CD14-positive monocyte (primary cell): ENCODE measurements at regions not wholly inside any gene's neighbourhood (a gene's known extent, or its start where the extent isn't known, plus 50 kb on each side); places are given as distances from the start of the nearest gene placed in this dataset.

Source experiments
- DNase-seq, 3 donors: peaks; one replicate each; pipeline ENCODE4 v3.0.0-alpha.2; 2011 to 2022
- H2AFZ ChIP-seq: 2 replicates; pipeline ENCODE4 v1.6.0; 2012; ENCODE audit warnings: mild to moderate bottlenecking, low read depth, low read length, inconsistent platforms; ENCODE audit not compliant: insufficient read depth, poor library complexity, severe bottlenecking
- H3K27ac ChIP-seq, 2 donors: 1 replicate in 1 of 2; 2 replicates in 1 of 2; pipeline ENCODE4 v1.5.1; 2012 to 2013; ENCODE audit warnings: low read length in 2 of 2, control low read depth in 1 of 2, inconsistent platforms in 1 of 2, low read depth in 1 of 2, mild to moderate bottlenecking in 1 of 2
- H3K27me3 ChIP-seq, 2 donors: one replicate each; pipeline versions ENCODE4 v1.6.0 to v1.6.1; 2011 to 2013; ENCODE audit warnings: low read length in 2 of 2; ENCODE audit not compliant: control insufficient read depth in 2 of 2, insufficient read depth in 2 of 2
- H3K36me3 ChIP-seq, 2 donors: replicated peaks in 1 of 2; 1 replicate in 1 of 2; 2 replicates in 1 of 2; pipeline versions ENCODE4 v1.5.1 to v1.6.1; 2012 to 2013; ENCODE audit warnings: low read length in 2 of 2, control low read depth in 1 of 2, inconsistent platforms in 1 of 2, mild to moderate bottlenecking in 1 of 2; ENCODE audit not compliant: insufficient read depth in 2 of 2, control insufficient read depth in 1 of 2
- H3K4me1 ChIP-seq, 2 donors: 1 replicate in 1 of 2; 2 replicates in 1 of 2; pipeline versions ENCODE4 v1.5.1 to v1.6.1; 2012 to 2013; ENCODE audit warnings: low read length in 2 of 2, control low read depth in 1 of 2, inconsistent platforms in 1 of 2, mild to moderate bottlenecking in 1 of 2, moderate library complexity in 1 of 2; ENCODE audit not compliant: insufficient read depth in 2 of 2, control insufficient read depth in 1 of 2
- H3K4me2 ChIP-seq: replicated peaks from 2 replicates; pipeline ENCODE3; 2012; ENCODE audit warnings: low read length, moderate library complexity, mild to moderate bottlenecking; ENCODE audit not compliant: poor library complexity, severe bottlenecking; ENCODE audit errors: extremely low read depth
- H3K4me3 ChIP-seq, 3 experiments: fragments of 200-600 bp in 1 of 3; sonication (generic) in 1 of 3; replicated peaks in 1 of 3; 1 replicate in 2 of 3; 2 replicates in 1 of 3; pipeline ENCODE4 v1.5.1; 2011 to 2013; ENCODE audit warnings: low read length in 3 of 3, mild to moderate bottlenecking in 3 of 3, control low read depth in 2 of 3, low read depth in 2 of 3, inconsistent platforms in 1 of 3, moderate library complexity in 1 of 3
- H3K79me2 ChIP-seq: 2 replicates; pipeline ENCODE4 v1.6.0; 2012; ENCODE audit warnings: mild to moderate bottlenecking, control low read depth, inconsistent platforms, low read length, moderate library complexity; ENCODE audit not compliant: insufficient read depth
- H3K9ac ChIP-seq: 2 replicates; pipeline ENCODE4 v1.6.0; 2017; ENCODE audit warnings: low read length, mild to moderate bottlenecking; ENCODE audit not compliant: insufficient read depth, poor library complexity, severe bottlenecking
- H3K9me3 ChIP-seq, 2 donors: replicated peaks in 1 of 2; 1 replicate in 1 of 2; 2 replicates in 1 of 2; pipeline versions ENCODE4 v1.5.1 to v1.6.1; 2012 to 2013; ENCODE audit warnings: low read length in 2 of 2, control low read depth in 1 of 2; ENCODE audit not compliant: control insufficient read depth in 1 of 2, insufficient read depth in 1 of 2
- H4K20me1 ChIP-seq: 2 replicates; pipeline ENCODE4 v1.6.0; 2012; ENCODE audit warnings: mild to moderate bottlenecking, low read length, control low read depth, moderate library complexity; ENCODE audit not compliant: insufficient read depth
- H3K27ac Mint-ChIP-seq, 7 donors: one replicate each; pipeline ENCODE4 v1.8.0; 2020; ENCODE audit warnings: mild to moderate bottlenecking in 7 of 7, mixed read lengths in 7 of 7, moderate library complexity in 6 of 7, inconsistent platforms in 2 of 7
- H3K27me3 Mint-ChIP-seq, 3 donors: one replicate each; pipeline ENCODE4 v1.8.0; 2021 to 2022; ENCODE audit warnings: low read depth in 3 of 3, mild to moderate bottlenecking in 3 of 3, mixed read lengths in 3 of 3, moderate library complexity in 3 of 3, inconsistent platforms in 1 of 3
- H3K36me3 Mint-ChIP-seq, 2 donors: one replicate each; pipeline ENCODE4 v1.8.0; 2020; ENCODE audit warnings: mixed read lengths in 2 of 2, inconsistent platforms in 1 of 2, mild to moderate bottlenecking in 1 of 2
- H3K4me1 Mint-ChIP-seq: one replicate; pipeline ENCODE4 v1.8.0; 2020; ENCODE audit warnings: mild to moderate bottlenecking, mixed read lengths
- H3K4me3 Mint-ChIP-seq, 2 donors: one replicate each; pipeline ENCODE4 v1.8.0; 2020; ENCODE audit warnings: mild to moderate bottlenecking in 2 of 2, mixed read lengths in 2 of 2, moderate library complexity in 1 of 2
- H3K9me3 Mint-ChIP-seq, 7 donors: one replicate each; pipeline ENCODE4 v1.8.0; 2020 to 2022; ENCODE audit warnings: mixed read lengths in 7 of 7, mild to moderate bottlenecking in 6 of 7, moderate library complexity in 6 of 7, inconsistent platforms in 2 of 7
- WGBS: methylation state at CpG from one replicate; pipeline ENCODE4 v1.1.5; 2013; ENCODE audit warnings: missing lambda C conversion rate; ENCODE audit not compliant: insufficient coverage; 5-methylcytosine and 5-hydroxymethylcytosine counted together
- intact Hi-C, 2 donors: fragments of 100-400 bp; cut with micrococcal nuclease; formaldehyde crosslinking; loops; one replicate each; pipeline versions ENCODE4 v1.15.0 to v1.15.1; 2023
- TF ChIP-seq, protein P1 (sequence below): fragments of 200-600 bp; IDR thresholded peaks from one replicate; pipeline ENCODE4 v1.8.0; 2022; ENCODE audit warnings: antibody characterized with exemption, mild to moderate bottlenecking

DNA sequence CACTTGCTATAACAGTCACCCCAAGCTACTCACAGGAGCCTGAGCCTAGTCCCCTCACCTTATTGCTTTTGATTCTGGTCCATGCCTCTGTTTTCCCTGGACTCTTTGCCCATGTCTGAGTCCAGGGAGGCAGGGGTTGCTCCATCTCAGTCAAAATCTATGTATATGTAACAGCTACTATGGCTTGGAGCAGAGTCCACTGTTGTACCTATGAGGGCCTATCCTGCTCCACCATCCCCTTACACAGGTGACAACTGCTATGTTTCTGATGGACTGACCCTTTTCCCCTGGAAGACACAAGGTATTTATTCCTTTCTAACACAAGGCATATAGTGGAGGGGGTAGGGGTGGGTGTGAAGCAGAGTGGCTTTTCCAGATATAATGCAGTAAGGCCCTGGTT is 119.6 kb downstream of the VPREB1 start:
- no peaks in the 10 kb centered on the region for H4K20me1 ChIP-seq
- H3K4me1 ChIP-seq, result peaks cover 0 to 6% of the 10 kb centered on the region in 2 donors
- intact Hi-C loops, result no loop called here
- no peak overlapping the region for H3K27ac ChIP-seq
- H3K4me2 ChIP-seq, result no peak overlapping the region
- no peaks in the 10 kb centered on the region for H3K36me3 ChIP-seq
- no peak overlapping the region for H2AFZ ChIP-seq
- Mint-ChIP-seq H3K4me3 (no peak overlapping the region), H3K36me3 (no peaks in the 10 kb centered on the region), H3K4me1 (peaks cover 15% of the 10 kb centered on the region), H3K9me3 (no peaks in the 10 kb centered on the region), H3K27ac (no peak overlapping the region), H3K27me3 (peaks cover 0 to 5% (median 0%) of the 10 kb centered on the region in 3 donors)
- TF ChIP-seq, protein P1, sequence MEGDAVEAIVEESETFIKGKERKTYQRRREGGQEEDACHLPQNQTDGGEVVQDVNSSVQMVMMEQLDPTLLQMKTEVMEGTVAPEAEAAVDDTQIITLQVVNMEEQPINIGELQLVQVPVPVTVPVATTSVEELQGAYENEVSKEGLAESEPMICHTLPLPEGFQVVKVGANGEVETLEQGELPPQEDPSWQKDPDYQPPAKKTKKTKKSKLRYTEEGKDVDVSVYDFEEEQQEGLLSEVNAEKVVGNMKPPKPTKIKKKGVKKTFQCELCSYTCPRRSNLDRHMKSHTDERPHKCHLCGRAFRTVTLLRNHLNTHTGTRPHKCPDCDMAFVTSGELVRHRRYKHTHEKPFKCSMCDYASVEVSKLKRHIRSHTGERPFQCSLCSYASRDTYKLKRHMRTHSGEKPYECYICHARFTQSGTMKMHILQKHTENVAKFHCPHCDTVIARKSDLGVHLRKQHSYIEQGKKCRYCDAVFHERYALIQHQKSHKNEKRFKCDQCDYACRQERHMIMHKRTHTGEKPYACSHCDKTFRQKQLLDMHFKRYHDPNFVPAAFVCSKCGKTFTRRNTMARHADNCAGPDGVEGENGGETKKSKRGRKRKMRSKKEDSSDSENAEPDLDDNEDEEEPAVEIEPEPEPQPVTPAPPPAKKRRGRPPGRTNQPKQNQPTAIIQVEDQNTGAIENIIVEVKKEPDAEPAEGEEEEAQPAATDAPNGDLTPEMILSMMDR, result no peak
- H3K4me3 ChIP-seq, result no peak overlapping the region
- no peaks in the 10 kb centered on the region for H3K27me3 ChIP-seq
- no peaks in the 10 kb centered on the region for H3K9me3 ChIP-seq
- DNase-seq, result no peak
- H3K79me2 ChIP-seq, result no peaks in the 10 kb centered on the region
- no peak overlapping the region for H3K9ac ChIP-seq

DNA sequence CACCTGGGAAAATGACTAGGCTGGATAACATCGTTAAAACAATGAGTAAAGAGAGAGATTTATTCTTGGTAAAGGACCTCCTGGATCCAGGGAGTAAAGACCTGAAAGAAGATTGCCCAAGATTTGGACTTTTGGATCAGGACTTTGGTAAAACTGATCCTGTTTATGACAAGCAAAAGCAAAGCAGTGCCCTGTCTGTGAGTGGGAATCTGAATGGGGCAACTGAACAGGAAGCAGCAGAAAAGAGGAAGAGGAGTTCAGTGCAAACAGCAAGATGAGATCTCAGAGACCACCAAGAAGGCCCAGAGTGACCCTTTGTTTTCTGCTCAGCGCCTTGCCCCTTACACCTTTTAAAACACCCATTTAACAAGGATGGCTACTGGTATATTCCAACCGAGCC is 122.0 kb downstream of the VPREB1 start:
- Mint-ChIP-seq H3K27me3 (no peaks in the 10 kb centered on the region), H3K27ac (no peak overlapping the region), H3K4me3 (no peak overlapping the region), H3K4me1 (peaks cover 22% of the 10 kb centered on the region), H3K36me3 (no peaks in the 10 kb centered on the region), H3K9me3 (no peaks in the 10 kb centered on the region)
- H4K20me1 ChIP-seq, result no peaks in the 10 kb centered on the region
- H3K79me2 ChIP-seq, result no peaks in the 10 kb centered on the region
- H2AFZ ChIP-seq, result peak overlapping the region; percentile 20
- H3K9me3 ChIP-seq, result no peaks in the 10 kb centered on the region
- no peak overlapping the region for H3K4me2 ChIP-seq
- intact Hi-C loops, result no loop called here
- WGBS, result 37% methylated on average over 2 of the region's 3 CpGs
- no peak overlapping the region for H3K9ac ChIP-seq
- no peak for DNase-seq
- peaks cover 0 to 6% of the 10 kb centered on the region in 2 donors for H3K4me1 ChIP-seq
- H3K27me3 ChIP-seq, result no peaks in the 10 kb centered on the region
- H3K36me3 ChIP-seq, result no peaks in the 10 kb centered on the region
- H3K27ac ChIP-seq, result no peak overlapping the region
- H3K4me3 ChIP-seq, result no peak overlapping the region
- TF ChIP-seq, protein P1, result no peak
